GM21515 (cell line): ENCODE measurements at regions not wholly inside any gene's neighbourhood (a gene's known extent, or its start where the extent isn't known, plus 50 kb on each side); places are given as distances from the start of the nearest gene placed in this dataset.
"Not testable (repeated sequence)": the region's sequence is repeated elsewhere in the genome, so short reads cannot be mapped to it uniquely, and the experiment has no call there.

Experiments
- ATAC-seq: cut with Tn5 transposase; IDR thresholded peaks from one replicate; pipeline ENCODE4 v1.9.1; 2021; ENCODE audit not compliant: unreplicated experiment

GRCh38 chr7:24049296-24049695 is 234.7 kb upstream of the NPY start:
- ATAC-seq, result no peak

DNA sequence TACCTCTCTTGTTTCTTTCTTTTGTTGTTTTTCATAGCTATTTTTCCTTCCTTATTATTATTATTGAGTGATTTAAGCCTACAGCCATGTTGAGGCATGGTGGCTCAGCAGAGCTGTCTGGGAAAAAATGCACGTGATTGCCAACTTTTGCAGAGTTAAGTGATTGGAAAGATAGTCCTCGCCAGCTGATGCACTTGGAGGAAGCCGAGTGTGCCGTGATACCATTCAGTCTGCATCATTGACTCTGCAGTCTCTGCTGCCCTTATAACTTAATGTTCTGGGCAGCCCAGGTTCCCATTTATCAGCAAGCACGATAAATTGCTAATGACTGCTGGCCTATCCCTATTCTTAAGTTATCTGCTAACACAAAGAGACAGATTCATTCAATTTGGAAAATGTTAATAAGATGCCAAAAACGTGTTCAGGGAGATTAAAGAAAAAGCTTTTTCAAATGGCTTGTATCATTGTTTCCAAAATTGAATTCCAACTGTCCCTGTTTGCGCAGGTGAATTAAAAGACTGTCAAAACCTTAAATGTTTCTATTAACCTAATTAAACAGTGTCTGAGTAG is 232.9 kb upstream of the NPY start:
- ATAC-seq, result no peak

DNA sequence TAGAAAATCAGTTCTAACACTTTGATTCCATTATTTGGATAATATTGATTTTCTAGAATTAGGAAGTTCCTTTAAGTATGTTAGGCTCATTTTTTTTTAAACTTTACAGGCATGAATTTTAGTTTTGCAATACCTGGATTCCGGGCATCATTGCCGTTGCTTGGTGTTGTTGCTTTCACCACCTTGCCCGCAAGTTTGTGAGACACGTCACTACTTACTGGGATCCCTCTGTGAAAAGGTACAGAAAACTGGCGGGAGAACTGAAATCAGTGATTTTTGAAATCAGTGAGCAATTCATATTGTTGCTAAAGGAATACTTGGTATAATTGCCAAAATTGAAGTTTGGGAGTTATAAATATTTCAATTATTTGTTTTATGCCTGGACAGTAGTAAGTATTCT is 232.3 kb upstream of the NPY start:
- ATAC-seq, result no peak

DNA sequence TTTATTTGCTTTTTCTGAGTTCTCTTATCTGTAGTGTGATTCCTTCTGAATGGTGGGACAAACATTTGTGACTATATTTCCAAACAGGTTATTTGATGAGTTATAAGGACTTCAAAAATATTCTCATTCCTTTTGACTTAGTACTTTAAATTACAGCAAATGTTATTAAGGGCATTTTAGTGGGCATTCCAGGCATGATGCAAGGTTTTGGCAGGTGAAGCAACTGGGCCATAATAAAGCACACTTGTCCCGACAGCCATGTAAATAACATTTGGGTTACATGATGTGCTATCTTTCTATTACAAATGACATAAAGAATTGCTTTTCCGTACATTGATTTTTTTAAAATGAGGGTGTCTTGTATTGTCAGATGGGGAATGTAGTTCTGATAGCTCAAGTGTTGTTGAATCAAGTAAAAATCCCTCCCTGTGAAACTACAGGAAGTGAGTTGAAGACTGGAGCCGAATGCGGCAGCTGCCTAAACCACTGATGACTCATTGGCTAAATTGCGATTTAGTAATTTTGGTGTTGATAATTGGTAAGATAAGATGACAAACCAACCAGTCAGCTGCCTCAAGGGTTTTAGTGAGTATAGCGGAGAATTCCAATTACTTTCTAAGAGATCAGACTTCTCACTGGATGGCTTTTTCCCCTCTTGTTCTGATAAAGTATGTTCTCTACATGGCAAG is 231.3 kb upstream of the NPY start:
- ATAC-seq, result no peak

DNA sequence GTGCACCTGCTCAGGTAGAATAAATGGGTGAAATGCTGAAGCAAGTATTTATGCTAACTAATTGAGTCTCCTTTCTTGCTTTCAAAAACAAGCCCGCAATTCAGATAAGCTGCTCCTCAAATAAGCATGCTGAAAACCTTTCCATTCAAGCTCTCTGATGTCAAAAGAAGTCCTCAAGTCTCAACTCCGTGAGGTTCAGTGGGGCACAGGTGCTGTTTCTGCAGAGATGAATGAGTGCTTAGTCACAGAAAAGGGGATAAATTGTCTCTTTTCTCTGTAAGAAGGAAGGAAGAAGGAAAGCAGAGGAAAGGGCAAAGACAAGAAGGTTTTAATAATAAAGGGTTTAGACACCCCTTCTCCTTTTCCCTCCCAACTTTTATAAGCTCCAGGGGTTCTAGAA is 229.8 kb upstream of the NPY start:
- ATAC-seq, result no peak

DNA sequence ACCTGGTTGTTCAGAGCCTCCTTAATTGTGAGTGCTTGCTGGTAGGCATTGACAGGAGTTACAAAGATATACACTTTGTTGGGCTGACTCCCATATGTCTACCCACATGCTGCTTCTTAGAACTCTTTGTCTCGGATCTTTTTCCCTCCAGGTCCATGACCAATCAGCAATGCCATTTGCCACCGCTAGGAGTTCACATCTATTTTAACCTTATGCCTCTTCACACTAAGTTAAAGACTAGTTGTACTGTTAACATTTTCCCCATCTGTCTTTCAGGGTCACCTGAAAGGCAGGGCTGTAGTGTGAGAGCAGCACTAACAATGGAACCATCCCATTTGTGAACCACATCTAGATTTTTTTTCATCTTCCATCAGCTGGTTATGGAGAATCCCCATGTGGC is 226.7 kb upstream of the NPY start:
- ATAC-seq, result no peak

GRCh38 chr7:24058953-24059352 is 225.0 kb upstream of the NPY start:
- ATAC-seq, result no peak

- no peak for ATAC-seq
Observed at GRCh38 chr7:24059775-24060174, 224.2 kb upstream of the NPY start.

GRCh38 chr7:24063721-24064120 is 220.3 kb upstream of the NPY start:
- no peak for ATAC-seq

DNA sequence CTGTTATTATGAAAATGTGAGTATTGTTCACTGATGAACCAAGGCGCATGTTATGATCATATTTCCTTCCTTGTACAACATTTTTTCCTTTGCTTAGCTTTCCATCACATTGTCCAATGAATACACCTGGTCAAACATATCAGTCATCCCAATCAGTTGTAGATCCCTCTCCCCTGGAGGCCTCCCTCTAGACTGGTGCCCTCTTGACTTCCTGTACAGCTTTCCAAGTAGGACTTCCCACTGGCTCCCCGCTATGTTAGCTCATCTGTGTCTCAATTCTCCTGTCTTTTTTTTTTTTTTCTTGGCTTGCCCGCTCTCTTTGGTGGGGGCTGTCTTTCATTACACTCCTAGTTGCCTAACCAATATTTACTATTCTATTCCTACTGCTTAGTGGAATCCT is 214.2 kb upstream of the NPY start:
- ATAC-seq, result no peak

DNA sequence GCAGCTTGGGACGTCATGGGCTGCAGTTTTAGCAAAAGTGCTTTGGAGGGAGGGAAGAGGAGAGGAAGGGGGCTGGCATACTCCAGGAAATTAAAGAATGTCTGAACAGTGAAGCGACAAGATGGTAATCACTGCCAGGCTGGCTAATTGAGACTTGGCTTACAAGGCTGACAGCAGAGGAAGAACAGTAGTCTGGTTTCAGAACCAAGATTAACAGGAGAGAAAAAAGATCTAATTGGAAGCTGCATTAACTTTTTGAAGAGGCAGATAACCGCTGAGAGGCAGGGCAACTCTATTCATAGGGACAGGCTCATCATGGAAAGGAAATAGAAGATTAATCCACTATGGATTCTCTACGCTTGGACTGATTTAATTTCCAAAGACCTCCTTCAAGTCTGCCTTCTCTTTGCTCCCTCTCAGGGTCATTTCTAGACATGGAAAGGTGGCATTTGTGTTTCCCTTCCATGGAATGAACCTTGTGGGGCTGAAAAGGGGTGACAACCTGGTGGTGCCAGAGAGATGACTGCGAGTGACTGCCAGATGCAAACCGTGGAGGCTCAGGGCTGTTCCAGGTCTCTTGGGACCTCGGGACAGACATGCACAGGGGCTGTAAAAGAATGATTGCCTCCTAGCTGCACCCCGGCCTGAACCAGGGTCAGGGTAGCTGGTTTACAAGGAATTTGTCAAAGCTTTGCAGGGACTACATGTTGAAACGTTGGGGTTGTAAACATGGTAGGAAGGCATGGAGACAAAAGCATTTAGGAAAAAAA is 210.2 kb upstream of the NPY start:
- ATAC-seq, result no peak

DNA sequence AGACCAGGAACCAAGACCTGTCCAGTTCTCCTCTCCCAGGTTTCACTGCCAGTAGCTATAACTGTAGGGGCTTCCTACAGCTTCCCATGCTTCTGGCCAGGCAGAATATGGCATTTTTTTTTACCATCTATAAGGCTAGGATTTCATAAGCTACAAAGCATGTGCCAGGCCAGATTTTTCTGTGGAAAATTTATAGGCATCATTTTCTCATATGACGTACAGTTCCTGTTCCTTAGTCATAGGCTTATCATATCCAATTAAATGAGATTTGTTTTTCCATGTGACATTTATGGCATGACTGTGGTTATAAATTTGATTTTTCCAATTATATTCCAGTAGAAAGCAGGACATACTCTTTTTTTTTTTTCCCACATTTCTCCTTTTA is 208.6 kb upstream of the NPY start:
- ATAC-seq, result no peak

DNA sequence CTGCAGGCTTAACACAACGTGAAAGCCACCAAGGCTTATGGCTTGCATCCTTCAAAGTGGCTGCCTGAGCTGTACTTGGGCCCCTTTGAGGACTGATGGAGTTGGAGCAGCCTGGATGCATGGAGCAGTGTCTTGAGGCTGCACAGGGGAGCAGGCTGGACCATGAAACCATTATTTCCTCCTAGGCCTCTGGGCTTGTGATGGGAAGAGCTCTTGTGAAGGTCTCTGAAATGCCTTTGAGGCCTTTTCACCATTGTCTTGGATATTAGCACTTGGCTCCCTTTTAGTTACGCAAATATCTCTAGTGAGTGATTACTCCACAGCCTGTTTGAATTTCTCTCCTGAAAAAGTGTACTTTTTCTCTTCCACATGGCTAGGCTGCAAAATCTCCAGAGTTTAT is 201.2 kb upstream of the NPY start:
- ATAC-seq, result no peak

DNA sequence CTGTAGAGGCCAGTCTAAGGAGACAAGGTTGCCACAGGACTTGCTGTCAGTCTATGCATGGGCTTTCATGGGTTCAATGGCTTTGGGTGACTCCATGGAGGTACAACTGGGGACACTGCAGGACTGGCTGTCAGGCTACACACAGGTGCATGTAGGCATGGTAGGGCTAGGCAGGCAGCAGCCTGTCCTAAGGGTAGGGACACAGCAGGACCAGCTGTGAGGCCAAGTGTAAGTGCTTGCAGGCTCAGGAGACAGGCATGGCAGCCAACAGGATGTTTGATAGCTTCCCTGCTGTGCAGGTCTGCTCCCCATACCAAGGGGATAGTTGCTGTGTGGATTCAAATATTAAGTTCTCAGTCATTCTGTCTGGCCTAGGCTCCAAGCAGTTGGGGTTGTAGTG is 181.0 kb upstream of the NPY start:
- ATAC-seq, result no peak

- no peak for ATAC-seq
Observed at GRCh38 chr7:24108906-24109376, 175.0 kb upstream of the NPY start.

DNA sequence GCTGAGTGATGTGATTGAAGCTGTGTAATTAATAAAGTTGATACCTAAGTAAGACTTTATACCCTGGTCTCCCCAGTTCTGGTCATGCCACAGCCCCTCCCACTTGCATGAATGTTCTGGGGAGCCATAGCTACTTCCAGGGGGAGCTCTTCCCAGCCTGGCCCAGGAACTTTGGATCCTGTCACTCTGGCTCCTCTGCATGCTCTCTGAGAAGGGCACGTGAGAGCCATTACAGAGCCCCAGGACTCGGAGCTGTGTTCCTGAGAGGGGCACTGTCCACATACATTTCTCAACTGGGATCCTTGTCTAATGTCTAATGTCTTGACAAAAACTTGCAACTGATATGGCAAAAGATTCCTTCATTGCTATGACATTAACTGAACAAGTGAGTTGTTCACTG is 173.9 kb upstream of the NPY start:
- no peak for ATAC-seq

GRCh38 chr7:24113506-24113905 is 170.5 kb upstream of the NPY start:
- ATAC-seq, result no peak

GRCh38 chr7:24115661-24116060 is 168.3 kb upstream of the NPY start:
- ATAC-seq, result no peak

DNA sequence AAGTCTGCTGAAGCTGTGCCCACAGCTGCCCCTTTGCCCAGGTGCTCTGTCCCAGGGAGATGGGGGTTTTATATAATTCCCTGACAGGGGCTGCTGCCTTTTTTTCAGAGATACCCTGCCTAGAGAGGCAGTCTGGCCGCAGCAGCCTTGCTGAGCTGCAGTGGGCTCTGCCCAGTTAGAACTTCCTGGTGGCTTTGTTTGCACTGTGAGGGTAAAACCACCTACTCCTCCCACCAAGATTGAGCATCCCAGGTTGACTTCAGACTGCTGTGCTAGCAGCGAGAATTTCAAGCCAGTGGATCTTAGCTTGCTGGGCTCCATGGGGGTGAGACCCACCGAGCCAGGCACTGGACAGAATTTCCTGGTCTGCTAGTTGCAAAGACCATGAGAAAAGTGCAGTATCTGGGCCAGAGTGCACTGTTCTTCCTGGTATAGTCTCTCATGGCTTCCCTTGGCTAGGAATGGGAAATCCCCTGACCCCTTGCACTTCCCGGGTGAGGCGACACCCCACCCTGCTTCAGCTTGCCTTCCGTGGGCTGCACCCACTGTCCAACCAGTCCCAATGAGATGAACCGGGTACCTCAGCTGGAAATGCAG is 166.0 kb upstream of the NPY start:
- ATAC-seq, result not testable (repeated sequence)

- ATAC-seq, result no peak
Observed at GRCh38 chr7:24119852-24120251, 164.1 kb upstream of the NPY start.

DNA sequence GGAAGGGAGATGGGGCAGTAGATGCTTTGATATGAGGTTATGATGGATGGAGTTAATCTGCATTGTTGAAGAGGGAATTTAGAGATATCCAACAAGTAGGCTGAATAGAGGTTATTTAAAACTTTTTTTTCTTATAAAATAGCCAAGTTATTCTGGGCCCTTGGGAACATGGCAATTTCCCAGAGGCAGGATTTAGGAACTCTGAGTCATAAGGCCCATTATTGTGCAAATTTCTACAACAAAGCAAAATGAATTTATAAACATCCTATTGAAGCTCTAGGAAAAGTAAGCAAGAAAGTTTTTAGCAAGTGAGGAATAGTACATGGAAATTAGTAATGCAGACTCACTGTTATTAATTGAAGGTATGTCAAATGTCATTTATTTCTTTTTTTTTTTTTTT is 160.9 kb upstream of the NPY start:
- no peak for ATAC-seq

- ATAC-seq, result no peak
Observed at GRCh38 chr7:24125765-24126164, 158.2 kb upstream of the NPY start.
